HL-60 (cell line): ENCODE measurements at regions not wholly inside any gene's neighbourhood (a gene's known extent, or its start where the extent isn't known, plus 50 kb on each side); places are given as distances from the start of the nearest gene placed in this dataset.
"Not testable (repeated sequence)": the region's sequence is repeated elsewhere in the genome, so short reads cannot be mapped to it uniquely, and the experiment has no call there.

Experiments used
- DNase-seq, 2 experiments: peaks; one replicate each; pipeline ENCODE4 v3.0.0-alpha.2; 2010 to 2020; ENCODE audit warnings: low read depth in 1 of 2, low spot score in 1 of 2
- H3K27ac ChIP-seq: fragments of 250-450 bp; sonication (Bioruptor Pico); replicated peaks from 2 replicates; pipeline ENCODE4 v1.5.1; 2020; ENCODE audit warnings: mild to moderate bottlenecking, moderate library complexity
- H3K27me3 ChIP-seq: fragments of 250-450 bp; sonication (Bioruptor Pico); 2 replicates; pipeline ENCODE4 v1.5.1; 2021; ENCODE audit warnings: mild to moderate bottlenecking, moderate library complexity; ENCODE audit not compliant: insufficient read depth, poor library complexity, severe bottlenecking
- H3K4me3 ChIP-seq: replicated peaks from 2 replicates; pipeline ENCODE4 v1.5.1; 2011; ENCODE audit warnings: mild to moderate bottlenecking, control low read depth, low read length; ENCODE audit not compliant: insufficient read depth
- GABPA ChIP-seq: IDR thresholded peaks from 2 replicates; pipeline ENCODE4 v1.6.1; 2012; ENCODE audit warnings: low read depth
- POLR2AphosphoS5 ChIP-seq: IDR thresholded peaks from 2 replicates; pipeline ENCODE4 v1.6.1; 2012; ENCODE audit warnings: low read depth
- SPI1 ChIP-seq: IDR thresholded peaks from 2 replicates; pipeline ENCODE4 v1.6.1; 2012; ENCODE audit warnings: low read depth, mild to moderate bottlenecking, borderline replicate concordance
- TF ChIP-seq, protein P1 (sequence below): IDR thresholded peaks from one replicate; pipeline ENCODE4 v1.5.1; 2011; ENCODE audit warnings: low read length, control low read depth, inconsistent platforms; ENCODE audit not compliant: insufficient read depth
- TF ChIP-seq, protein P2 (sequence below): IDR thresholded peaks from 2 replicates; pipeline ENCODE4 v1.6.1; 2012; ENCODE audit warnings: low read depth; ENCODE audit not compliant: insufficient replicate concordance

DNA sequence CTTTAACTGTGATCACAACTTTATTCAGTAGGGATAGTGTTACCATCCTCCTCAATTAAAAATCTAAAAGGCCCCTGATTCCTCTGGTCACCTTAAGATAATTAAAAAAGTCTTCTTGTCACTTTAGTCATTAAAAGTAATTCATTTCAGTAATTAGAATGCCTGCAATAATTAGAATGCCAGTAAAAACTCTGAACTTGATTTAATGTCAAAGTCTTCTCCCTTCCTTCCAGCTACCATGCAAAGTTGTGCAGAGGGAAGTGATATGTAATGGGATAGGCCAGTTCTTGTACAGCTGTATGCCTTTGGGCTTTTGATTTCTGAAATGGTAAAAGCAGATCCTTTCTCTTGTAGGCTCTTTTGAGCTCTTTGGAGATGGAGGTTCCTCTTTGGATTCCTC lies 417.2 kb downstream of the ADAM29 start:
- no peak overlapping the region for H3K27ac ChIP-seq
- no peak for DNase-seq
- no peaks in the 10 kb centered on the region for H3K27me3 ChIP-seq
- TF ChIP-seq, protein P1, sequence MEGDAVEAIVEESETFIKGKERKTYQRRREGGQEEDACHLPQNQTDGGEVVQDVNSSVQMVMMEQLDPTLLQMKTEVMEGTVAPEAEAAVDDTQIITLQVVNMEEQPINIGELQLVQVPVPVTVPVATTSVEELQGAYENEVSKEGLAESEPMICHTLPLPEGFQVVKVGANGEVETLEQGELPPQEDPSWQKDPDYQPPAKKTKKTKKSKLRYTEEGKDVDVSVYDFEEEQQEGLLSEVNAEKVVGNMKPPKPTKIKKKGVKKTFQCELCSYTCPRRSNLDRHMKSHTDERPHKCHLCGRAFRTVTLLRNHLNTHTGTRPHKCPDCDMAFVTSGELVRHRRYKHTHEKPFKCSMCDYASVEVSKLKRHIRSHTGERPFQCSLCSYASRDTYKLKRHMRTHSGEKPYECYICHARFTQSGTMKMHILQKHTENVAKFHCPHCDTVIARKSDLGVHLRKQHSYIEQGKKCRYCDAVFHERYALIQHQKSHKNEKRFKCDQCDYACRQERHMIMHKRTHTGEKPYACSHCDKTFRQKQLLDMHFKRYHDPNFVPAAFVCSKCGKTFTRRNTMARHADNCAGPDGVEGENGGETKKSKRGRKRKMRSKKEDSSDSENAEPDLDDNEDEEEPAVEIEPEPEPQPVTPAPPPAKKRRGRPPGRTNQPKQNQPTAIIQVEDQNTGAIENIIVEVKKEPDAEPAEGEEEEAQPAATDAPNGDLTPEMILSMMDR = no peak
- TF ChIP-seq, protein P2, sequence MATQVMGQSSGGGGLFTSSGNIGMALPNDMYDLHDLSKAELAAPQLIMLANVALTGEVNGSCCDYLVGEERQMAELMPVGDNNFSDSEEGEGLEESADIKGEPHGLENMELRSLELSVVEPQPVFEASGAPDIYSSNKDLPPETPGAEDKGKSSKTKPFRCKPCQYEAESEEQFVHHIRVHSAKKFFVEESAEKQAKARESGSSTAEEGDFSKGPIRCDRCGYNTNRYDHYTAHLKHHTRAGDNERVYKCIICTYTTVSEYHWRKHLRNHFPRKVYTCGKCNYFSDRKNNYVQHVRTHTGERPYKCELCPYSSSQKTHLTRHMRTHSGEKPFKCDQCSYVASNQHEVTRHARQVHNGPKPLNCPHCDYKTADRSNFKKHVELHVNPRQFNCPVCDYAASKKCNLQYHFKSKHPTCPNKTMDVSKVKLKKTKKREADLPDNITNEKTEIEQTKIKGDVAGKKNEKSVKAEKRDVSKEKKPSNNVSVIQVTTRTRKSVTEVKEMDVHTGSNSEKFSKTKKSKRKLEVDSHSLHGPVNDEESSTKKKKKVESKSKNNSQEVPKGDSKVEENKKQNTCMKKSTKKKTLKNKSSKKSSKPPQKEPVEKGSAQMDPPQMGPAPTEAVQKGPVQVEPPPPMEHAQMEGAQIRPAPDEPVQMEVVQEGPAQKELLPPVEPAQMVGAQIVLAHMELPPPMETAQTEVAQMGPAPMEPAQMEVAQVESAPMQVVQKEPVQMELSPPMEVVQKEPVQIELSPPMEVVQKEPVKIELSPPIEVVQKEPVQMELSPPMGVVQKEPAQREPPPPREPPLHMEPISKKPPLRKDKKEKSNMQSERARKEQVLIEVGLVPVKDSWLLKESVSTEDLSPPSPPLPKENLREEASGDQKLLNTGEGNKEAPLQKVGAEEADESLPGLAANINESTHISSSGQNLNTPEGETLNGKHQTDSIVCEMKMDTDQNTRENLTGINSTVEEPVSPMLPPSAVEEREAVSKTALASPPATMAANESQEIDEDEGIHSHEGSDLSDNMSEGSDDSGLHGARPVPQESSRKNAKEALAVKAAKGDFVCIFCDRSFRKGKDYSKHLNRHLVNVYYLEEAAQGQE = no peak
- TF ChIP-seq POLR2AphosphoS5 = no peak
- TF ChIP-seq SPI1 = no peak
- TF ChIP-seq GABPA = no peak
- H3K4me3 ChIP-seq = no peak overlapping the region

DNA sequence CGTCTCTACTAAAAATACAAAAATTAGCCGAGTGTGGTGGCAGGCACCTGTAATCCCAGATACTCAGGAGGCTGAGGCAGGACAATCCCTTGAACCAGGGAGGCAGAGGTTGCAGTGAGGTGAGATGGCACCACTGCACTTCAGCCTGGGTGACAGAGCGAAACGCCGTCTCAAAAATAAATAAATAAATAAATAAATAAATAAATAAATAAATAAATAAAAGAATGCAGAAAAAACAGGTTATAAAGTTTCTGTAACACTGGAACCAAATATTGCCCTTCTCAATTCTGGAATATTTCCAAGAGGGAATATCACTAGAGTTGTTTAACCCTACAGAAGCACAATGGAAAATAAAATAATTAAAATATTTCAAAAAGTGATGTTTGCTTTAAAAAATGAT lies 418.4 kb downstream of the ADAM29 start:
- not testable (repeated sequence) for H3K4me3 ChIP-seq, H3K27me3 ChIP-seq, DNase-seq, H3K27ac ChIP-seq

DNA sequence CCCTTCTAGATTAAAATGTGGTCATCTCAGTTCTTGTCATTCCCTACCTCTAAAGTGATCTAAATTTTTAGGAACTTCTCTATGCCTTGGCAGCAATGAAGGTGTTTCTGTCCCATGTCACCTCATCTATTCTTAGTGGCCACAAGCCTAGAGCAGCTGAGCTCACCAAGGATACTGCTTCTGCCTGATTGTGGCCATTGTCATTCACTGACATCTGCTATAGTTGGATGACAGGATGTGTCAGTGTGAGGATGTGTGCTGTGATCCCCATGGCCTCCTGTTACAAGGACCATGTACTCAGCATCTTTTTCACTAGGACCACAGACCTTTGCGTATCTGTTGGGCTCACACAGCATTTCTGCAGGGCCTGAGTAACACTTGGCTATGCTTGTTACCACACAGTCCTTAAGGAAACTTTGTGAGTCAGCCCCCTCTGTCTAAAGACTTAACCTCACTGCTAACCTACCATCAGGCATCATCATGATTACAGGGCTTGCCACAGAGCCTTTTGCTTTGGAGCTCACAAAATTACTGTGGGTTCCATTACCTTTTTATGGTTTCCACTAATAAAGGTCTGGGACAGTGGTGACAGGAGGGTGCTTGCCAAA lies 421.0 kb downstream of the ADAM29 start:
- TF ChIP-seq POLR2AphosphoS5 = no peak
- no peak for TF ChIP-seq SPI1
- TF ChIP-seq GABPA = no peak
- TF ChIP-seq, protein P1 = no peak
- TF ChIP-seq, protein P2 = no peak
- H3K4me3 ChIP-seq = no peak overlapping the region
- no peaks in the 10 kb centered on the region for H3K27me3 ChIP-seq
- H3K27ac ChIP-seq = no peak overlapping the region
- no peak for DNase-seq

DNA sequence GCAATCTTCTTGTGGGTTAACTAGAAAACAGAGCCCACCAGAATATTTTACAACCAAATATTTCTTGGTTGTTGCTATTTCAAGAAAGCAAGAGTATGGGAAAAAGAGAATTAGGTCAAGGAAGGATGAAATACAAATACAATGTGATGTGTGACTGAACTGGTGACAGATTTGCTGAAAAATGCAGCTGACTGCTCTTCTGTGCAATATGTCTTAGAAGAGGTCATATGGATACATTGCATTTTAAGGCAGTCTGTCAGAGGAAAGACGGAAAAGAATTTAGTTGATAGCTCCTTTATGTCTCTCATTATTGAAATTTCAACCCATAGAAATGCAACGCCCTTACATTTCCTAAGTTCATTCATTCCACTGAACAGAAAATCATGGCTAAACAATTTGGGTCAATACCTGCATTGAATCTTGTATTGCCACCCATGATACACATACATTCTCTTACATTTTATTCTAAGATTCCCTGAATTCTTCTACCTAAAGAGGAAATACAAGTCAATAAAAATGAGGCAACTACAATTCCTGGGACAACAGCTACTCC lies 423.1 kb downstream of the ADAM29 start:
- TF ChIP-seq GABPA (no peak), SPI1 (no peak), POLR2AphosphoS5 (no peak)
- TF ChIP-seq, protein P2 = no peak
- TF ChIP-seq, protein P1 = no peak
- DNase-seq = no peak
- Histone ChIP-seq H3K4me3 (no peak overlapping the region), H3K27me3 (no peaks in the 10 kb centered on the region), H3K27ac (no peak overlapping the region)
